Lower leg skin (tissue), 4 donors: ENCODE measurements at regions not wholly inside any gene's neighbourhood (a gene's known extent, or its start where the extent isn't known, plus 50 kb on each side); places are given as distances from the start of the nearest gene placed in this dataset.

Source experiments
- DNase-seq, 2 donors: peaks; one replicate each; pipeline ENCODE4 v3.0.0-alpha.2; 2019; ENCODE audit warnings: low spot score in 2 of 2
- H3K4me3 ChIP-seq: fragments of 200-600 bp; sonication (generic); 2 replicates; pipeline ENCODE4 v1.5.1; 2017; ENCODE audit warnings: mild to moderate bottlenecking, low read depth; ENCODE audit not compliant: poor library complexity, severe bottlenecking
- CTCF ChIP-seq, 3 donors: fragments of 450-650 bp; IDR thresholded peaks; one replicate each; pipeline ENCODE4 v1.5.1; 2016; ENCODE audit warnings: antibody characterized with exemption in 3 of 3, mild to moderate bottlenecking in 3 of 3, moderate library complexity in 2 of 3
- POLR2A ChIP-seq, 2 donors: fragments of 450-650 bp; IDR thresholded peaks; one replicate each; pipeline ENCODE4 v1.6.1; 2016 to 2017; ENCODE audit warnings: antibody characterized with exemption in 2 of 2, mild to moderate bottlenecking in 1 of 2, moderate library complexity in 1 of 2
- WGBS, 2 donors: methylation state at CpG; one replicate each; pipeline ENCODE4 v1.1.5; 2018; 5-methylcytosine and 5-hydroxymethylcytosine counted together
- intact Hi-C: fragments of 100-400 bp; cut with DNase I; formaldehyde crosslinking; loops from one replicate; pipeline ENCODE4 v1.15.0; 2023; ENCODE audit warnings: low total_unique reads

DNA sequence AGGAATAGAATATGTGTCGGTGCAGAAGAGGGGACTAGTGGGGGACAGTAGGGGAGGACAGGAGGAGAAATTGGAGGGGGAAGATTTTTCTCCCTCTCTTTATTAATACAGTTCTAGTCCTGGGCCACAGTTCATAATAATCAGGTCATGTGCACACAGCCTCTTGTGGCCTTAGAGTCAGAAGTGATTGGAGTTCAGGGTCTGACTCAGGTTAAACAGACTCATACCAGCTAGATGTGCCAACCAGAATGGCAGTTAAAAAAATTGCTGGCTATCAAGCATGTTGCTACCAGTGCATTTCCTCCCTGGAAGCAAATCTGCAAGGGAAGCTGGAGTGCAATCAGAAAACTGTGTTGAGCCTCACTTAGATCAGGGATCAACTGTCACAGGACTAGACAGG, 132.7 kb upstream of the MAP1B start:
- intact Hi-C loops = no loop called here
- no peak for TF ChIP-seq POLR2A (IDR thresholded peaks at IDR 0.05)
- no peak for TF ChIP-seq CTCF (IDR thresholded peaks at IDR 0.05)
- no peak for DNase-seq
- WGBS, 2 donors = 54% methylated on average over 1 of the region's 1 CpG
- no peak overlapping the region for H3K4me3 ChIP-seq

DNA sequence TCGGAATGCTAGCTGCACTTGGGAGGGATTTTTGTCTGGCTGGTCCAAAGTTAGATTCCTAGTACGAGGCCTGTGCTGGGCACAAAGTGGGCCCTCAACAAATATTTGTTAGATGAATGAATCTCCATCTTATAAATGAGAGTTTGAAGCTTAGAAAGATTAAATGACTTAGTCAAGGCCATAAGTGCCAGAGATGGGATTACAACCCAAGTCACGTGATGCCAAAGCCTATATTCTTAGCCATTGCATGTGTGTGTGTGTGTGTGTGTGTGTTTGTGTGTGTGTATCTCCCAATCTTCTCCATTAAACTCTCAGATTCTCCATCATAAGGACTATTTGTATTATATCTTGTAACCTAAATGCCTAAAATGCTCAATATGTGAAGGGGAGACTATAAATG, 130.8 kb upstream of the MAP1B start:
- WGBS, 2 donors = 65 to 89% methylated on average over 3 of the region's 3 CpGs
- no peak for DNase-seq
- TF ChIP-seq CTCF (IDR thresholded peaks at IDR 0.05) (no peak), POLR2A (IDR thresholded peaks at IDR 0.05) (no peak)
- intact Hi-C loops = no loop called here
- H3K4me3 ChIP-seq = no peak overlapping the region

DNA sequence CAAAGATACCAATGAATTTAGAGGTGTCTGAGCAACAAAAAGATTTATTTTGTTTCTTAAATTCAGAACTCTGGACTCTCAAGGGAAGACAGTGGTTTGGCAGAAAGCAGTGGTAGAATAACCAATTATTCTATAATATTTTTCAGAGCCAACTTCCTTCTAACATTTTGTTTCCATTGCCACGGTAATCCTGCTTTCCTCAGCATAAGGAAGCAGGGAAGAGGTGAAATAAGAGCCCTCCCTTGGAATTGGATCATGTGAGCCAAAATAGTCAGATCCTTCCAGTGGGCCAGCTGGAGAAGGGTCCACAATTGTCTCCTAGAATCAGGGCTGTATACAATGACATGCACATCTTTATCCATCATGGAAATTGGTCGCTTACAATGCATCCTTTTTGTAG, 130.0 kb upstream of the MAP1B start:
- intact Hi-C loops = no loop called here
- TF ChIP-seq POLR2A (IDR thresholded peaks at IDR 0.05) (no peak), CTCF (IDR thresholded peaks at IDR 0.05) (no peak)
- no peak overlapping the region for H3K4me3 ChIP-seq
- 54 to 69% methylated on average over 2 of the region's 2 CpGs for WGBS, 2 donors
- DNase-seq = no peak

DNA sequence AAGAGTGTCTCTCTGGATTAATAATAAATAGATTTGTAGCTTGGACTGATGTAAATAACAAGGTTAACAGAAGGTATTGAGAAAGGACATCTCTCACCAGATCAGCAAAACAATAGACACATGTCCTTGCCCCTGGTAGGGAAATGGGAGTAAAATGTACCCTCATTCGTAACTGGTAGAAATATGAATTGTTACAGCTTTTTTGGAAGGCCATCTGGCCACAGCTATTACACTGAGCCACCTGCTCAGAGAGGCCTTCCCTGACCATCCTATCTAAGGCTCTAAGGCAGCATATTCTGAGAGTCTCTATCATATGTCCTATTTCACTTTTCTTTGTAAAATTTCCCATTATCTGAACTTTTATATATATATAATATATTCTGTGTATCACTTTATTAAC, 129.1 kb upstream of the MAP1B start:
- WGBS, 2 donors = 85 to 89% methylated on average over 1 of the region's 1 CpG
- no peak for DNase-seq
- no peak overlapping the region for H3K4me3 ChIP-seq
- TF ChIP-seq CTCF (IDR thresholded peaks at IDR 0.05) (no peak), POLR2A (IDR thresholded peaks at IDR 0.05) (no peak)
- intact Hi-C loops = no loop called here

DNA sequence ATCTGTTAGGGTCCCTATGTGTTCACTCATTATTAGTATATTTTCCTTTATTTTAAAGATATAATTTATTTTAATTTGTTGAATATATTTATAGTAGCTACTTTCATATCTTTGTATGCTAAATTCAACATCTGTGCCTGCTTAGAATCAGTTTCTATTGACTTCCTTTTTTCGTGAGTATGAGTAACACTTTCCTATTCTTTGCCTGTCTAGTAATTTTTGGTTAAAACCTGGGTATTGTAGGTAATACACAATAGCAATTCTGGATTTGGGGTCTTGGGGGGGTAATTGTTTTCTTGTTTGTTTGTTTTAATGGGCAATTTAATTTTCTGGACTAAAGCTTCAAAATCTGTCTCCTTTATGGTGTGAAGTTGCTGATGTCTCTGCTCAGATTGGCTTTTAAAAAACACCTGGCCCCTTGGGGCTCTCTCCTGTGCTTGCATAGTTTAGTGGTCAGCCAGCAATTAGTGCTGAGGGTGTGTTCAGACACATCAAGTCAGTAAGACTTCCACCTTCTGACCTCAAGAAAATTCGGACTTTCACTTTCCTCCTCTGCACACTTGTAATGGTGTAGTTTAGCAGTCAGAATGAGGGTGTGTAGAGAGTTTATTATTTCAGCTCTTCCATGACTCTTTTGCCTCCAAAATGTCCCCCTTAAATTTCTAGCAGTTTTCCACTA, 124.4 kb upstream of the MAP1B start:
- no peak for TF ChIP-seq CTCF (IDR thresholded peaks at IDR 0.05)
- TF ChIP-seq POLR2A (IDR thresholded peaks at IDR 0.05) = no peak
- no peak for DNase-seq
- no peak overlapping the region for H3K4me3 ChIP-seq
- 38 to 61% methylated on average over 2 of the region's 2 CpGs for WGBS, 2 donors
- intact Hi-C loops = no loop called here

- intact Hi-C loops = no loop called here
- 48 to 66% methylated on average over 2 of the region's 2 CpGs for WGBS, 2 donors
- no peak for DNase-seq
- H3K4me3 ChIP-seq = no peak overlapping the region
- TF ChIP-seq CTCF (IDR thresholded peaks at IDR 0.05) (no peak), POLR2A (IDR thresholded peaks at IDR 0.05) (no peak)
Measured at GRCh38 chr5:71986101-71986500, 121.2 kb upstream of the MAP1B start.
